Upper lobe of left lung (tissue), 6 donors: ENCODE measurements at regions not wholly inside any gene's neighbourhood (a gene's known extent, or its start where the extent isn't known, plus 50 kb on each side); places are given as distances from the start of the nearest gene placed in this dataset.

ENCODE experiments used
- ATAC-seq, 2 donors: fragments of 200-7000 bp; cut with Tn5 transposase; one replicate each; pipeline ENCODE4 v1.9.1; 2022; ENCODE audit warnings: mild to moderate bottlenecking in 2 of 2, moderate library complexity in 2 of 2; ENCODE audit not compliant: low FRiP score in 2 of 2
- DNase-seq, 2 donors: peaks; one replicate each; pipeline ENCODE4 v3.0.0-alpha.2; 2019 to 2020
- H3K27ac ChIP-seq, 4 donors: fragments of 200-600 bp; sonication (generic); one replicate each; pipeline ENCODE4 v1.5.1; 2016 to 2019
- H3K27me3 ChIP-seq, 4 donors: fragments of 200-600 bp; sonication (generic); one replicate each; pipeline ENCODE4 v1.5.1; 2017 to 2019
- H3K36me3 ChIP-seq, 4 donors: fragments of 200-600 bp; sonication (generic); one replicate each; pipeline ENCODE4 v1.5.1; 2016 to 2019
- H3K4me1 ChIP-seq, 4 donors: fragments of 200-600 bp; sonication (generic); one replicate each; pipeline ENCODE4 v1.5.1; 2018 to 2019
- H3K4me3 ChIP-seq, 4 donors: fragments of 200-600 bp; sonication (generic); one replicate each; pipeline ENCODE4 v1.5.1; 2017 to 2019; ENCODE audit warnings: mild to moderate bottlenecking in 2 of 4, moderate library complexity in 1 of 4
- H3K9me3 ChIP-seq, 4 donors: fragments of 200-600 bp; sonication (generic); one replicate each; pipeline ENCODE4 v1.5.1; 2018 to 2019
- EP300 ChIP-seq, 4 donors: sonication (generic); formaldehyde crosslinking; IDR thresholded peaks; one replicate each; pipeline ENCODE4 v1.5.1; 2017; ENCODE audit warnings: antibody characterized with exemption in 4 of 4, control low read depth in 2 of 4
- POLR2A ChIP-seq, 4 donors: fragments of 450-650 bp; IDR thresholded peaks; one replicate each; pipeline ENCODE4 v1.5.1; 2016 to 2017; ENCODE audit warnings: antibody characterized with exemption in 4 of 4, mild to moderate bottlenecking in 2 of 4
- POLR2AphosphoS5 ChIP-seq, 2 donors: sonication (generic); formaldehyde crosslinking; IDR thresholded peaks; one replicate each; pipeline ENCODE4 v1.5.1; 2017; ENCODE audit warnings: antibody characterized with exemption in 2 of 2
- WGBS, 2 donors: methylation state at CpG; one replicate each; pipeline ENCODE4 v1.1.5; 2017 to 2018; 5-methylcytosine and 5-hydroxymethylcytosine counted together
- TF ChIP-seq, protein P1 (sequence below), 6 experiments: fragments of 450-650 bp in 4 of 6; fragments of 200-600 bp in 2 of 6; sonication (generic) in 2 of 6; IDR thresholded peaks; one replicate each; pipeline ENCODE4 v1.5.1; 2016 to 2019; ENCODE audit warnings: antibody characterized with exemption in 6 of 6
- donor health status: DM: no; HTN: no; CAD: no; lungs with moderate emphysema.
- donor health status: DM: no; HTN: yes; CAD: no; lungs with severe emphysema.

DNA sequence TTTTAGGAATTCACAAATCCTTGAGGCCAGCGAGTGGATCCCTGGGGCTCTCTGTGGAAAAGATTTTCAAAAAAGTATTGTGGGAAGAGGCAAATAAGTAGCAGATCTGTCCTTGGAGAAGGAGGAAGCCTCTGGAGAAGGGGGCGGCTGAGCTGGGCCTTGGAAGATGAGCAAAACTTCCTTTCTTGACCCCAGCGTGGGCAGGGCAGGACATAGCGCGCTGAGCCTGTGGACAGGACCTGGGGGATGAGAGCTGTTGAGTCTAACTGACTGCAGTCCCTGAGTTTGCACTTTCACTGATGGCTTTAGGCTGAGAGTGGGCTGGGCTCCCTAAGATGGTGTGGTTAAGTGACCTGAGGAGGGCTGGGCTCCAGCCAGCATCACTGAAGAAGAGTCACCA is 170.2 kb upstream of the GALNT2 start:
- Histone ChIP-seq H3K4me3 (no peak overlapping the region), H3K27me3 (no peaks in the 10 kb centered on the region), H3K36me3 (no peaks in the 10 kb centered on the region), H3K4me1 (no peaks in the 10 kb centered on the region), H3K9me3 (no peaks in the 10 kb centered on the region), H3K27ac (no peak overlapping the region)
- ATAC-seq = no peak
- TF ChIP-seq, protein P1, sequence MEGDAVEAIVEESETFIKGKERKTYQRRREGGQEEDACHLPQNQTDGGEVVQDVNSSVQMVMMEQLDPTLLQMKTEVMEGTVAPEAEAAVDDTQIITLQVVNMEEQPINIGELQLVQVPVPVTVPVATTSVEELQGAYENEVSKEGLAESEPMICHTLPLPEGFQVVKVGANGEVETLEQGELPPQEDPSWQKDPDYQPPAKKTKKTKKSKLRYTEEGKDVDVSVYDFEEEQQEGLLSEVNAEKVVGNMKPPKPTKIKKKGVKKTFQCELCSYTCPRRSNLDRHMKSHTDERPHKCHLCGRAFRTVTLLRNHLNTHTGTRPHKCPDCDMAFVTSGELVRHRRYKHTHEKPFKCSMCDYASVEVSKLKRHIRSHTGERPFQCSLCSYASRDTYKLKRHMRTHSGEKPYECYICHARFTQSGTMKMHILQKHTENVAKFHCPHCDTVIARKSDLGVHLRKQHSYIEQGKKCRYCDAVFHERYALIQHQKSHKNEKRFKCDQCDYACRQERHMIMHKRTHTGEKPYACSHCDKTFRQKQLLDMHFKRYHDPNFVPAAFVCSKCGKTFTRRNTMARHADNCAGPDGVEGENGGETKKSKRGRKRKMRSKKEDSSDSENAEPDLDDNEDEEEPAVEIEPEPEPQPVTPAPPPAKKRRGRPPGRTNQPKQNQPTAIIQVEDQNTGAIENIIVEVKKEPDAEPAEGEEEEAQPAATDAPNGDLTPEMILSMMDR (IDR thresholded peaks at IDR 0.05) = no peak
- TF ChIP-seq POLR2A (IDR thresholded peaks at IDR 0.05) (no peak), POLR2AphosphoS5 (IDR thresholded peaks at IDR 0.05) (no peak), EP300 (IDR thresholded peaks at IDR 0.05) (no peak)
- WGBS, 2 donors = 87 to 93% methylated on average over 5 of the region's 5 CpGs
- no peak for DNase-seq

DNA sequence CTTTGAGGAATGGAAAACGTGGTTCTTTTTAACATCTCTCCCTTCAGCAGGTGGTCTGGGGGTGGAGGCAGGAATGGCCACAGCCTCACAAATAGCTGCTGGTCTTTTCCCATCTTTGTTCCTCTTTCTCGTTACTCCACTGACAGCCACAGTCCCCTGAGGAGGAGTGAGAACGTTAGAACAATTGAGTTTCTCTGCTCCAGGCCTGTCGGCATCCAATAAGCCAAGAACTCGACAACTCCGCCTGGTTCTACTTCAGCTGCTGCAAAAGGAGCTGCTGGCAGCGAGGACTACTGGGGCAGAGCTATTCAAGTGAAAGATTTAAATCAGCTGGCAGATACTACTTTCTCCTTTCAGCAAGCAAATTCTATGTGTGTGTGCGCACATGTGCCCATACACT is 169.5 kb upstream of the GALNT2 start:
- DNase-seq = no peak
- H3K27ac ChIP-seq = no peak overlapping the region
- no peaks in the 10 kb centered on the region for H3K9me3 ChIP-seq
- WGBS, 2 donors = 64 to 73% methylated on average over 8 of the region's 8 CpGs
- no peaks in the 10 kb centered on the region for H3K27me3 ChIP-seq
- TF ChIP-seq, protein P1 (IDR thresholded peaks at IDR 0.05) = no peak
- TF ChIP-seq POLR2A (IDR thresholded peaks at IDR 0.05) = no peak
- no peak for TF ChIP-seq EP300 (IDR thresholded peaks at IDR 0.05)
- no peak for TF ChIP-seq POLR2AphosphoS5 (IDR thresholded peaks at IDR 0.05)
- H3K4me1 ChIP-seq = no peaks in the 10 kb centered on the region
- H3K36me3 ChIP-seq = no peaks in the 10 kb centered on the region
- H3K4me3 ChIP-seq = no peak overlapping the region
- no peak for ATAC-seq

DNA sequence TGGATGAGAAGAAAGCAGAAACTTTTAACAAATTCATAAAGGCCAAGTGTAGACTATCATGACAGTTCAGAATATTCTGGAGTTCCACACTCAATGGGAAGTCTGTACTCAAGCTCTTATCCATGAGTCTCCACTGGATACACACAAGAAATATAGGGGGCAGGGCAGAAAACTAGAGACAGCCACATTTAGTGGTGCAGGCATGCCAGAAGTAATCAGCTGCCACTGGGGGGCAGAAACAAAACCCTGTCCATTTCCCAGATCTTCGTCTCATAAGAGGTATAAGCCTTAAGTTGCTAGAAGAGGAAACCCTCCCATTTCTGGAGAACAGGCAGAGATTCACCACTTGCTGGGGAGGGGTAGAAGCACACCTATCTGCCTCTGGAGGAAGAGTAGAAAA is 166.8 kb upstream of the GALNT2 start:
- Histone ChIP-seq H3K36me3 (no peaks in the 10 kb centered on the region), H3K9me3 (no peaks in the 10 kb centered on the region), H3K27me3 (no peaks in the 10 kb centered on the region), H3K4me1 (no peaks in the 10 kb centered on the region), H3K27ac (no peak overlapping the region), H3K4me3 (no peak overlapping the region)
- ATAC-seq (no peak), DNase-seq (no peak)
- 80 to 95% methylated on average over 1 of the region's 1 CpG for WGBS, 2 donors
- TF ChIP-seq POLR2A (IDR thresholded peaks at IDR 0.05) (no peak), EP300 (IDR thresholded peaks at IDR 0.05) (no peak), POLR2AphosphoS5 (IDR thresholded peaks at IDR 0.05) (no peak)
- TF ChIP-seq, protein P1 (IDR thresholded peaks at IDR 0.05) = no peak

DNA sequence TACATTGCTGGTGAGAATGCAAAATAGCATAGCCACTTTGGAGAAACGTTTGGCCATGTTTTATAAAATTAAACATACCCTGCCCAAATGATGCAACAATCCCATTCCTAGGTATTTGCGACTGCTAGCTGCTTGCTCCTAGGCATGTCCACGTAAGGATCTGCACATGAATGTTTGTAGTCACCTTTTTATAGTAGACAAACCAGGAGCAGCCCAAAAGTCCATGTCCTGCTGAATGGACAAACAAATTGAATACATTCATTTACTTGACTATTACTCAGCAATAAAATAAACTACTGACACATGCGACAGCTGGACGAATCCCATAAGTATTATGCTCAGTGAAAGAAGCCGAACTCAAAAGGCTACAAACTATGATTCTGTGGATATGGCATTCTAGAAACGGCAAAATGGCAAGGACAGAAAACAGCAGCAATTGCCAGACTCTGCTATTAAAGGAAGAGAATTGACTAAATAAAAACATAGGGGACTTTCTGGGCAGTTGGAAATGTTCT is 161.9 kb upstream of the GALNT2 start:
- no peaks in the 10 kb centered on the region for H3K27me3 ChIP-seq
- no peak overlapping the region for H3K4me3 ChIP-seq
- H3K27ac ChIP-seq = no peak overlapping the region
- H3K36me3 ChIP-seq = no peaks in the 10 kb centered on the region
- DNase-seq (no peak), ATAC-seq (no peak)
- WGBS, 2 donors = 84 to 85% methylated on average over 7 of the region's 7 CpGs
- H3K4me1 ChIP-seq = no peaks in the 10 kb centered on the region
- TF ChIP-seq, protein P1 (IDR thresholded peaks at IDR 0.05) = no peak
- TF ChIP-seq EP300 (IDR thresholded peaks at IDR 0.05) = no peak
- no peaks in the 10 kb centered on the region for H3K9me3 ChIP-seq

DNA sequence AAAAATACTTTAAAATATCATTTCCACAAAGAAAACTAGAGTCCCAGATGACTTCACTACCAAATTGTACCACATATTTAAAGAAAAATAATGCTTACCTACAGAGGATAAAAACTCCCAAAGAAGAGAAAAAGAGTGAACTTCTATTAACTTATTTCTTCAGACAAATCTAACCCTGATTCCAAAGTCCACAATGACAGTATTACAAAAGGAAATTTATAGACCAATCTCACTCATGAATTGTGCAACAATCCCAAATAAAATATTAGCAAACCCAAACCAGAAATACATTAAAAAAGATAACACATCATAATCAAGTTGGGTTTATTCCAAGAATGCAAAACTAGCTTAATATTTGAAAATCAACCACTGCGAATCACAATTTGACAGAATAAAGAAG is 161.4 kb upstream of the GALNT2 start:
- H3K27me3 ChIP-seq = no peaks in the 10 kb centered on the region
- H3K36me3 ChIP-seq = no peaks in the 10 kb centered on the region
- no peaks in the 10 kb centered on the region for H3K4me1 ChIP-seq
- no peak overlapping the region for H3K4me3 ChIP-seq
- ATAC-seq (no peak), DNase-seq (no peak)
- 66 to 81% methylated on average over 1 of the region's 1 CpG for WGBS, 2 donors
- no peak for TF ChIP-seq POLR2AphosphoS5 (IDR thresholded peaks at IDR 0.05)
- no peak for TF ChIP-seq EP300 (IDR thresholded peaks at IDR 0.05)
- TF ChIP-seq, protein P1 (IDR thresholded peaks at IDR 0.05) = no peak
- TF ChIP-seq POLR2A (IDR thresholded peaks at IDR 0.05) = no peak
- no peak overlapping the region for H3K27ac ChIP-seq
- H3K9me3 ChIP-seq = no peaks in the 10 kb centered on the region
